ENCODE measurements at regions not wholly inside any gene's neighbourhood (a gene's known extent, or its start where the extent isn't known, plus 50 kb on each side); places are given as distances from the start of the nearest gene placed in this dataset.

DNA sequence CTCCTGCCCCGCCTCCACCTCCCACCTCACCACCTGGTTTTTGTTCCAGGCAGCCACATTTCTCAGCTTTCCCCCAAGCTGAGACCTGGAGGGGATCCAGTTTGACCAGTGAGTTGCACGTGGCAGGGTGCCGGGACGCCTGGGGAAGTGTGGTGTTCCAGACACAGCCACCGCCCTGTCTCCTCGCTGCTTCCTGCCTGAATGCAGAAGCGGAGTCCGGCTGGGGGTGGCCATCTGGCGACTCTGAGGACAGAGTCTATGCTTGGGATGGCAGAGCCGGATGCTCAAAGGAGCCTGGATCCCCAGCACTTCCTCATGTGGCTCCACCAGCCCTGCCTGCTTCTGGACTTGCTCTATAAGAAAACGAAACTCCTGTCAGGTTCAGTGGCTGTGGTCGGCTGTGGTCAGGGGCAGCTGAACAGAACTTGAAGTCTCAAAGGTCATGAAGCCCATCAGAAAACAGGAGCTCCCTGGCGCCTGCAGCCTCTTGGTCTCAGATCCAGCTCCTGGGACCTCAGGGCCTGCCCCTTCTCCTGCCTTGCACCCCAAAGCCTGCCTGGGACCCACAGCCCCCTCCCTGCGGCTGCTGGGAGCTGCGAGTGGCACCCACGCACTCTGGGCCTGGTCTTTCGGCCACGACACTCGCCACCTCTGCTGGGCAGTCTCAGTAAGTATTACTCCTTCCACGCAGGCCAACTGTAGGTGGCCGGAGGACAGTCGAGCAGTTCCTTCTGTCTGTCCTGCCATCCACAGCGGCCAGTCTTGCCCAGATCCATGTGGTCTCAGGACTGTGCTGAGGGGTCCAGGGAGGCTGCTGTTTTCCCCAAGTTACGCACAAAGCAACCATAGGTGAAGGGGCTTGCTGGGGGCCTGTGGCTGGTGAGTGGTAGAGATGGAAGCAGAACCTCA, 112.8 kb upstream of the MEF2A start:
- H3K4me1 ChIP-seq (ENCODE audit: control insufficient read depth in 2 of 3, insufficient read depth in 2 of 3, low read depth in 1 of 3, low read length in 3 of 3) = peaks cover 0 to 36% (median 13%) of the 10 kb centered on the region in 3 donors
- peak overlapping the region in 1 of 3 donors; percentile 16 for H3K9ac ChIP-seq (ENCODE audit: low read length in 3 of 3)
- no peaks in the 10 kb centered on the region for H3K9me3 ChIP-seq (ENCODE audit: control insufficient read depth in 2 of 3, insufficient read depth in 1 of 3, low read length in 3 of 3)
- no peaks in the 10 kb centered on the region for H3K27me3 ChIP-seq (ENCODE audit: control insufficient read depth, insufficient read depth, low read length)
- no peaks in the 10 kb centered on the region for H3K36me3 ChIP-seq (ENCODE audit: control insufficient read depth in 2 of 3, insufficient read depth in 3 of 3, low read length in 3 of 3)
- TF ChIP-seq, protein P1, sequence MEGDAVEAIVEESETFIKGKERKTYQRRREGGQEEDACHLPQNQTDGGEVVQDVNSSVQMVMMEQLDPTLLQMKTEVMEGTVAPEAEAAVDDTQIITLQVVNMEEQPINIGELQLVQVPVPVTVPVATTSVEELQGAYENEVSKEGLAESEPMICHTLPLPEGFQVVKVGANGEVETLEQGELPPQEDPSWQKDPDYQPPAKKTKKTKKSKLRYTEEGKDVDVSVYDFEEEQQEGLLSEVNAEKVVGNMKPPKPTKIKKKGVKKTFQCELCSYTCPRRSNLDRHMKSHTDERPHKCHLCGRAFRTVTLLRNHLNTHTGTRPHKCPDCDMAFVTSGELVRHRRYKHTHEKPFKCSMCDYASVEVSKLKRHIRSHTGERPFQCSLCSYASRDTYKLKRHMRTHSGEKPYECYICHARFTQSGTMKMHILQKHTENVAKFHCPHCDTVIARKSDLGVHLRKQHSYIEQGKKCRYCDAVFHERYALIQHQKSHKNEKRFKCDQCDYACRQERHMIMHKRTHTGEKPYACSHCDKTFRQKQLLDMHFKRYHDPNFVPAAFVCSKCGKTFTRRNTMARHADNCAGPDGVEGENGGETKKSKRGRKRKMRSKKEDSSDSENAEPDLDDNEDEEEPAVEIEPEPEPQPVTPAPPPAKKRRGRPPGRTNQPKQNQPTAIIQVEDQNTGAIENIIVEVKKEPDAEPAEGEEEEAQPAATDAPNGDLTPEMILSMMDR (IDR thresholded peaks at IDR 0.05; ENCODE audit: borderline replicate concordance, extremely low read depth, insufficient read depth) = no peak
- DNase-seq (peak in 2 of 5 donors; percentile 59 to 95), FAIRE-seq (no peak)
- intact Hi-C loops (cut with DNase I) = no loop called here
- H3K4me3 ChIP-seq (ENCODE audit: low read length in 3 of 3) = no peak overlapping the region
- H3K27ac ChIP-seq (ENCODE audit: low read depth in 2 of 2, low read length in 2 of 2) = peak overlapping the region; percentile 62 to 84

DNA sequence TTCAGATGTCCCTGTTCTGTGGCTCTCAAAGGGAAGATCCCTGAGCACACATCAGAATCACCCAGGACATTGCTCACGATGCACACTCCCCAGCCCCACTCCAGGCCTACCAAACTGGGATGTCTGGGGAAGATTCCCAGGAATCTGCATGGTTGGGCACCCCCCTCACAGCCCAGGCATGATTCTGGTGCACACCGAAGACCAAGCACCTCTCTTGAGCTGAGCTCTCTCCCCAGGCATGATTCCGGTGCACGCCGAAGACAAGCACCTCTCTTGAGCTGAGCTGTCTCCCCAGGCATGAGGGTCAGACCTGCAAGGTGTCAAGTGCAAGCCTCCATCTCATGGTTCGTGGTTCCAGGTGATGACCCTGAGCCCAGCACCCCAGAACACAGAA, 112.2 kb upstream of the MEF2A start:
- H3K9me3 ChIP-seq (ENCODE audit: control insufficient read depth in 2 of 3, insufficient read depth in 1 of 3, low read length in 3 of 3) = no peaks in the 10 kb centered on the region
- no peaks in the 10 kb centered on the region for H3K36me3 ChIP-seq (ENCODE audit: control insufficient read depth in 2 of 3, insufficient read depth in 3 of 3, low read length in 3 of 3)
- H3K4me1 ChIP-seq (ENCODE audit: control insufficient read depth in 2 of 3, insufficient read depth in 2 of 3, low read depth in 1 of 3, low read length in 3 of 3) = peaks cover 0 to 36% (median 13%) of the 10 kb centered on the region in 3 donors
- intact Hi-C loops (cut with DNase I) = no loop called here
- no peaks in the 10 kb centered on the region for H3K27me3 ChIP-seq (ENCODE audit: control insufficient read depth, insufficient read depth, low read length)
- FAIRE-seq (no peak), DNase-seq (no peak)
- H3K9ac ChIP-seq (ENCODE audit: low read length in 3 of 3) = no peak overlapping the region
- H3K4me3 ChIP-seq (ENCODE audit: low read length in 3 of 3) = no peak overlapping the region
- H3K27ac ChIP-seq (ENCODE audit: low read depth in 2 of 2, low read length in 2 of 2) = peak overlapping the region; percentile 62 to 84
- TF ChIP-seq, protein P1 (IDR thresholded peaks at IDR 0.05; ENCODE audit: borderline replicate concordance, extremely low read depth, insufficient read depth) = no peak

DNA sequence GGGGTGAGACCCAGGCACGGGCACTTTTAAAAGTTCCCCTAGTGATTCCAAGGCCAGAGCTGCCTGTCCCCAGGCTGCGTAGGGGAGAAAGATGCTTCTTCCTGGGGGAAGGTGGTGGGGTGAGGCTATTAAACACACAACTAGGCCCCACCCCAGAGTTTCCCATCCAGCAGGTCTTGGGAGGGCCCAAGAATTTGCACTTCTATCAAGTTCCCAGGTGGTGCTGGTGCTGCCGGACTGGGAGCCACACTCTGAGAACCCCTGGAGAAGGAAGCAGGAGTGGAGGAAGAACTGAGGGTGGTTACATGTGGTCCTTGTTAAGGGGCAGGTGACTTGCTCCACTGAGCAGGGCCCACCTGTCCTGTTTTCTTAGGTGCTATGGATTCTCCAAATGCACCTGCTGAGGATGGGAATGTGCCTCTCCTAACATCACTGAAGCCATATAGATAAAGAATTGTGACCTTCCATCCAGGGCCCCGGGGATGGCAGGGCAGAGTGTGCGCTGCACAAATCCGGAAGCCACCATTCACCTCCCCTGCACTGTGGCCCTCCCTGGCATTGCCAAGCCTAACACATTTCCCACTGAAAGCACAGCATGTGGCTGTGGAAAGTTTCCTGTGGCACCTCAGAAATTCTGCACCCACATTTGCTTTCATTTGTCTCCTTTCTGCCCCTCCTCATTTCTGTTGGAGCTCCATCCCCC, 111.5 kb upstream of the MEF2A start:
- H3K4me1 ChIP-seq (ENCODE audit: control insufficient read depth in 2 of 3, insufficient read depth in 2 of 3, low read depth in 1 of 3, low read length in 3 of 3) = peaks cover 0 to 36% (median 13%) of the 10 kb centered on the region in 3 donors
- intact Hi-C loops (cut with DNase I) = no loop called here
- no peak for FAIRE-seq

More for the DNA sequence above, 111.5 kb upstream of the MEF2A start:
- DNase-seq = no peak
- Histone ChIP-seq H3K27ac (ENCODE audit: low read depth in 2 of 2, low read length in 2 of 2) (peak overlapping the region; percentile 86 to 89), H3K27me3 (ENCODE audit: control insufficient read depth, insufficient read depth, low read length) (no peaks in the 10 kb centered on the region), H3K9ac (ENCODE audit: low read length in 3 of 3) (peak overlapping the region in 1 of 3 donors; percentile 66), H3K9me3 (ENCODE audit: control insufficient read depth in 2 of 3, insufficient read depth in 1 of 3, low read length in 3 of 3) (no peaks in the 10 kb centered on the region), H3K4me3 (ENCODE audit: low read length in 3 of 3) (no peak overlapping the region), H3K36me3 (ENCODE audit: control insufficient read depth in 2 of 3, insufficient read depth in 3 of 3, low read length in 3 of 3) (no peaks in the 10 kb centered on the region)
- TF ChIP-seq, protein P1 (IDR thresholded peaks at IDR 0.05; ENCODE audit: borderline replicate concordance, extremely low read depth, insufficient read depth) = no peak
